ENCODE measurements at regions not wholly inside any gene's neighbourhood (a gene's known extent, or its start where the extent isn't known, plus 50 kb on each side); places are given as distances from the start of the nearest gene placed in this dataset.
"Not testable (repeated sequence)": the region's sequence is repeated elsewhere in the genome, so short reads cannot be mapped to it uniquely, and the experiment has no call there.

GRCh38 chr7:76971201-76971600 lies 61.0 kb downstream of the SPDYE17 start:
- not testable (repeated sequence) for DNase-seq (ENCODE audit: low read depth); H3K4me3 ChIP-seq (ENCODE audit: low read depth, low read length)

DNA sequence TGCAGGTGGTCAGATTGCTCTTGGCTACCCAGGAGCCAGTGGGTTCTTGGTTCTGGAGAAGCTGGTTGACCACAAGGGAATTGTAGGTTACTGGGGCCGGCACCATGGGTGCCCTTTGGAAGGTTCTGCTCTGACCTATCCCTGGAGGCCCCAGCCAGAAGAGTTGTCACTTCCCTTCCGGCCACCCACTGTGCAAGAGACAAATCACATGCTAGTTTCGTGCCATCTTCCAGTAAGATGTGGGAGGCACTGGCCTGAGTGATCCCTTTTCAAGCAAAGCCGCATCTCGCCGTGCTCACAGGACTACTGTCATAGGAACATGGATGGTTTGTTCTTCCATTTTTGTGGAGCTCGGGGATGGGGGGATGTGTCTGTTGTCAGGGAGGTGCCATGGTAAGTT lies 62.3 kb downstream of the SPDYE17 start:
- not testable (repeated sequence) for H3K4me3 ChIP-seq (ENCODE audit: low read depth, low read length); DNase-seq (ENCODE audit: low read depth)

DNA sequence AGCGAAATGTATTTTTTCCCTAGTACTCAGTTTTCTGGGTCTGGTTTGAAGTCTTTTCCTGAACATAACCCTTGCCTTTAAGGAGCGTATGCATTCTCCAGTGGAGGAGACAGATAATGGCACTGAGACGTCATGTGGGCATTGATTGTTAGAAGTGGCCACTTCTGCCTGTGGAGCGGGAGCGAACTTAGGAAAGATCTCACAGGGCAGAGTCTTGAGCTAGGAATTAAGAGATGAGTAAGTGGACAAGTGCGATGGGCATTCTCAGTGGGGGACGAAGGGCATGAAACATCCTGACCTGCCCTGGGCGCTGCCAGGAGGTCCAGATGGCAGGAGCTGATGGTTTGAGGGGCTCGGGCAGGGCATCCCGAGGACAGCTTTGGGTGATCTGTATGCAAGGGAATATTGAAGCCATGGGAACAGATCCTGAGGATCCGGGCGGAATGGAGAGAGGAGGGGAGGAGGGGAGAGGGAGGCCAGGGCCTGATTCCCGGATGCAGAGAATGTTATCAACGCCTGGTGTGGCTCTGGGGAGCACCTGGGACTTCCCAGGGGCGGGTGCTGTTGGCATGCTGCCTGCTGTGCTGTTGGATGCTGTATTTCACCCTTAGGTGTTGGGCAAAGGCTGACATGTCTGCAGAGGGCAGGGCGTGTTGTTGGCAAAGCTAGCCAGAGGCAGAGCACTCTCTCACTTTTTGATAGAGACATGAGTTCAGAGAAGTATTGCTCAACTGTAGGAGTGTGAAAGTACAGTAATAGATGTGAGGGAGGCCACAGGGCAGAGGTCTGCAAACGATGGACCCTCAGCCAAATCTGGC lies 66.2 kb downstream of the SPDYE17 start:
- H3K4me3 ChIP-seq (ENCODE audit: low read depth, low read length); DNase-seq (ENCODE audit: low read depth): not testable (repeated sequence)

DNA sequence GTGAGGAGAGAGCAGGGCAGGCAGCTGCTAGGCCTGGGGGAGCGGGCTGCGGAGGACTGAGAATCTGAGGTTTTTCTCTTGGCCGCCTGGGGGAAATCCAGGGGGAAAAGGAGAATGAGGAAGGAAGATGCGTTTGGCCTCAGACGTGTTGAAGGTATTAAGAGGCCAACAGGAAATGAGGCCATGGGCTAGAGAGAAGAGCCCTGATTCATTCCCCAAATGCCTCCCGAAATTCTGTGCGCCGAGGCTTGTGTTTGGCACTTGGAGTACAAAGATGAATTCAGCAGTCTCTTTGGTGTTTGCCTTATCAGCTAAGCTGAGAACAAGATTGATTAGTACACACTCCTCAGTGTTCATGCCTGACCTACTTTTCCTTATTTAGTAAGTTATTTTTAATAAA lies 68.1 kb downstream of the SPDYE17 start:
- not testable (repeated sequence) for H3K4me3 ChIP-seq (ENCODE audit: low read depth, low read length); DNase-seq (ENCODE audit: low read depth)

GRCh38 chr7:76963061-76963460 lies 69.1 kb downstream of the SPDYE17 start:
- not testable (repeated sequence) for H3K4me3 ChIP-seq (ENCODE audit: low read depth, low read length); DNase-seq (ENCODE audit: low read depth)

DNA sequence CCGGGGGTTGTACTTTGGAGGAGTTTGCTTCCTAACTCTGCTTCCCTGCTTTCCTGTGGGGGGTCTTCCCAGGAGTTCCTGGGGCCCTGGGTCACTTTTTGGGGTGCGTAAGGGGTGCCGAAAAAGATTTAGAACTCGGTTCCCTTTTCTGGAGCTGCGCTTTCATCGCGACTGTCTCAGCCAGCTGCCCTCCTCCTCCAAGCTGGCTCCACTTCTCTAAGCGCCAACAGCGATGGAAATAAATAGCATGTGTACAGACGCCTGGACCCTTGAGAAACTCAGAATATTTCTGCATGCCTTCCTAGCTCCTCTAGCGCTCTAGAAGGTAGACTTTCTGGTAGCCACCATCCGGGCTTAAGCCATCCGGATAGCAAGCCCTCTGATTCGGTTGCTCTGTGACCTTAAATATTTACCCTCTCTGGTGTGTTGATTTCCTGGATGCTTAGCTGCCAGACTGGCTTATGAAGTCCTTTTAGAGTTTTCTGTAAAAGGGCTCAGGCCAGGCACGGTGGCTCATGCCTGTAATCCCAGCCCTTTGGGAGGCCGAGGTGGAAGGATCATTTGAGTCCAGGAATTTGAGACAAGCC lies 71.7 kb downstream of the SPDYE17 start:
- not testable (repeated sequence) for DNase-seq (ENCODE audit: low read depth); H3K4me3 ChIP-seq (ENCODE audit: low read depth, low read length)

GRCh38 chr7:76959573-76960399 lies 72.4 kb downstream of the SPDYE17 start:
- DNase-seq (ENCODE audit: low read depth); H3K4me3 ChIP-seq (ENCODE audit: low read depth, low read length): not testable (repeated sequence)

DNA sequence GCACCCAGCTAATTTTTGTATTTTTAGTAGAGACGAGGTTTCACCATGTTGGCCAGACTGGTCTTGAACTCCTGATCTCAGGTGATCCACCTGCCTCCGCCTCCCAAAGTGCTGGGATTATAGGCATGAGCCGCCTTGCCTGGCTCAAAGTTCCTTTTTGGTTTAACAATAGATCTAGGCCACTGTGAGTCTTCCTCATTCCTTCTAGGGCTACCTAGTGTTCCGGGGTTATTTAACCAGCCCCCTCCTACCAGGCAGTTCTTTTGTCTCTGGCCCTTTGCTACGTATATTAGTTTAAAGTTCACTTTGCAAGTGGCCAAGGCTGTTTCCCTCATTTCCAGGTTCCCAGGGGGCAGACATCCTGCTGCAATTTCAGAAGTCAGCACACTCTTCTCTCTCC lies 75.6 kb downstream of the SPDYE17 start:
- not testable (repeated sequence) for DNase-seq (ENCODE audit: low read depth); H3K4me3 ChIP-seq (ENCODE audit: low read depth, low read length)

DNA sequence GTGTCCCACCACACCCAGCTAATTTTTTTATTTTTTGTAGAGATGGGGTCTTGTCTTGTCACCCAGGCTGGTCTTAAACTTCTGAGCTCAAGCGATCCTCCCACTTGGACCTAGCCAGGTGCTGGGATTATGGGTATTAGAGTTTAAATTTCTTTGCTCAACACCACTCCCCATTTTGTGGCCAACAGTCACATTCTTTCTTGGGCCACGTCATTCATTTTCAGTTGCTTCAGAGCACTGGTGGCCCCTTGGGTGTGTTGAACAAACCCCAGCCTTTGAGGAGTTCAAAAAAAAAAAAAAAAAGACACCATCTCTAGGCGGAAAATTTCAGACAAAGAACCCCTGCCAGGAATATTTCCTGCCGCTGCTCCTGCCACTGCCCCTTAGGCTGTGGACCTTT lies 77.0 kb downstream of the SPDYE17 start:
- H3K4me3 ChIP-seq (ENCODE audit: low read depth, low read length); DNase-seq (ENCODE audit: low read depth): not testable (repeated sequence)

DNA sequence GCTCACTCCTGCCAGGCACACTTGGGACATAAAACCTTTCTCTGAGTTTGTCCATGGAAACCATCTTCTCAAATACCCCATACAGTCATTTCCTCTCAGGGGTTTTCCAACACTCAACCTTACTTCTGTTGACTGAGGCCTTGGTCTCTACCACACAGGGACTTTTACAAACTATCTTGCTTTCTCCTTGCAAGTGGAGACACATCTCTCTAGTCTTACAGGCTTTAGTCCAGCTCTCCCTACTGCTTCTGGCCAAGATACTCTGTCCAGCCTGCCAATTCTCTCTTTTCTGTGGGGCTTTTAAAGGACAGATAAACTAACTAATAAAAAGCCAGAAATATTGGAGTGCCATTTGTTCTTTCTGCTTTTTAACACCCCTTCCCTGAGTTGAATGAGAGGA lies 87.6 kb downstream of the SPDYE17 start:
- not testable (repeated sequence) for H3K4me3 ChIP-seq (ENCODE audit: low read depth, low read length); DNase-seq (ENCODE audit: low read depth)

DNA sequence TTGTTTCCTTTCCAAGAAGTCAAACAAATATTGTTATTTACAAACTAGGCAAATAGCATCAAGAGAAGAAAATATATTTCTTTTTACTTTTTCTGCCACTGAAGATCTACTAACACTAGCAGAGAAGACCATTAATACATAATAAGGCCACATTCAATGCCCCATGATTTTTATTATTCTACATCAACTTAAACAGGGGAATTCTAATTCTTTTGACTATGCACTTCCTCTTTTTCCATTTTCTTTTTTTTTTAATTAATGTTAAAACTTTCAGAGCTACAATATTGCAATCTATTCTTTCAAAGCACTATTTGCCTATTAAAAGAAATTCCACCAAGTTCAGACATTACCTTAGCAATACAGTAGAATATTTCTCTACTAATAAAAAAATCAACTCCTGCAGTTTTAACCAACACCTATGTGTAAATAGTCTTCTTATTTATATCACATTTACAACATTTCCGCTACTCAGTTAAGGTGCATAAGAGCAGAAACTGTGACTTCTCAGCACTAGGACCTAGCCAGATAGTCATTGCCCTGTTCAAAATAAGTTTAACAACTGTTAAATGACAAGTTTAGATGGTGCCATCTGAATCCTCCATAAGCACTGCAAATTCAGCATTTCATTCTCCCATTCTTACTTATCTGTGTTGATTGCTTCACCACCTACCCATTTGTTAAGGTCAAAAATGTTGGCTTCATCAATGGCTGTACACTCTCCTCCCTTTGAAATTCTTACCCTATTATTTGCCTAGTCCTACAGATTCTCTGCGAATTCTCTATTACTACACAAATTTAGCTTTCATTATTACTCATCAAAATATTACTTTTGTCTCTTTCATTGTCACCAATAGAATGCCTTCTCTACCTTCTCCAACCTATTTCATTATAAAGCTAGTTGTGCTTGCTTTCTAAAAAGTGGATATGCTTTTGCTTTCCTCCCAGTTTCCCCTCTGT lies 90.1 kb downstream of the SPDYE17 start:
- not testable (repeated sequence) for DNase-seq (ENCODE audit: low read depth); H3K4me3 ChIP-seq (ENCODE audit: low read depth, low read length)

- DNase-seq (ENCODE audit: low read depth); H3K4me3 ChIP-seq (ENCODE audit: low read depth, low read length): not testable (repeated sequence)
Measured at GRCh38 chr7:76937781-76938180, 94.4 kb downstream of the SPDYE17 start.

DNA sequence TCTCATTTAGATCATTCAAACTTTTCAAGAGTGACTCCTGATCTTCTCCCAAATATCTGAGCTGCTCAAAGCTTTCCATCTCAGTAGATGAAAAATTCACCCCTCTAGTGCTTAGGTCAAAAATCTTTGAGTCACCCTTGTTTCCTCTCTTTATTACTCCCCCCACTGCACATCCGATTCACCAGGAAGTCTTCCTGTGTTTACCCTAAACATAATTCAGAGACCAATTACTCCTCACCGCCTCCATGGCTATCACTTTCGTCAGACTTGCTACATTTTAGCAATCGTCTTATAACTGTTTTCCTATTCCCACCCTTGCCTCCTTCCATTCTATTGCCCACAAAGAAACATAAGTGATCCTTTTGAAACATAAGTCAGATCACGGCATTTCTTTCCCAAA lies 94.8 kb downstream of the SPDYE17 start:
- DNase-seq (ENCODE audit: low read depth); H3K4me3 ChIP-seq (ENCODE audit: low read depth, low read length): not testable (repeated sequence)

GRCh38 chr7:76936346-76936745 lies 95.8 kb downstream of the SPDYE17 start:
- DNase-seq (ENCODE audit: low read depth); H3K4me3 ChIP-seq (ENCODE audit: low read depth, low read length): not testable (repeated sequence)

DNA sequence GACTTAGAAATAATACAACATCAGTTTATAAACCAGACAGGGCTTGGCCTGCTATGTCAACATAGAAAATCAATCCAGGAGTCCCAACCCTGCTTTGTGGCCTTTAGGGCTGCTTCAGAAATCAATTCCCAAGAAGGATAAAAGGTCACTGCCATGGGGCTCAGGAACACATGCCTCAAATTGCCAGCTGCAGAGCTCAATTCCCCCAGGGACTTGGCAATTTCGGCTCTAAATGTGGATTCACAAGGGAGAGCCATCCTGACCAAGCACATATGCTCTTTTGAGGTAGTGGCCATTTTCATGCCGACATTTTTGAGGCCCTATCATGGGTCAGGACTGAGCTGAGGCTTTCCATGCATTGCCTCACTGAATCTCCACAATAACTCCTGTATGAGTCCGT lies 97.5 kb downstream of the SPDYE17 start:
- H3K4me3 ChIP-seq (ENCODE audit: low read depth, low read length); DNase-seq (ENCODE audit: low read depth): not testable (repeated sequence)

- H3K4me3 ChIP-seq (ENCODE audit: low read depth, low read length); DNase-seq (ENCODE audit: low read depth): not testable (repeated sequence)
Measured at GRCh38 chr7:76932957-76933356, 99.2 kb downstream of the SPDYE17 start.

GRCh38 chr7:76931441-76931840 lies 100.7 kb downstream of the SPDYE17 start:
- DNase-seq (ENCODE audit: low read depth) = not testable (repeated sequence)

DNA sequence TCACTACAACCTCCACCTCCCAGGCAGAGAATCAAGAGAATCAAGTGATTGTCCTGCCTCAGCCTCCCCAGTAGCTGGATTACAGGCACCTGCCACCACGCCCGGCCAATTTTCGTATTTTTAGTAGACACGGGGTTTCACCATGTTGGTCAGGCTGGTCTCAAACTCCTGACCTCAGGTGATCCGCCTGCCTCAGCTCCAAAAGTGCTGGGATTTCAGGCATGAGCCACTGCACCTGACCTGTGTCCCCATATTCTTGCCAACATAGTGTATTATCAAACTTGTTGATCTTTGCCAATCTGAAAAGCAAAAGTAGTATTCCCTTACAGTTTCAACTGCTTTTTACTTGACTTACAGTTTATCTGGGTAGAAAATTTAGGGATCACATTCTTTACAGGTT lies 101.7 kb downstream of the SPDYE17 start:
- not testable (repeated sequence) for H3K4me3 ChIP-seq (ENCODE audit: low read depth, low read length)

More at GRCh38 chr7:76931441-76931840, 100.7 kb downstream of the SPDYE17 start:
- not testable (repeated sequence) for H3K4me3 ChIP-seq (ENCODE audit: low read depth, low read length)

More for the DNA sequence above, 101.7 kb downstream of the SPDYE17 start:
- DNase-seq (ENCODE audit: low read depth) = not testable (repeated sequence)

Measured in NB4 (cell line).